ENCODE measurements at regions not wholly inside any gene's neighbourhood (a gene's known extent, or its start where the extent isn't known, plus 50 kb on each side); places are given as distances from the start of the nearest gene placed in this dataset.

GRCh38 chr6:50289366-50289765 lies 239.6 kb upstream of the DEFB112 start:
- Histone ChIP-seq H3K9me2 (replicated peaks; ENCODE audit: low read depth, low read length) (no peaks in the 10 kb centered on the region), H4K20me1 (ENCODE audit: insufficient read depth, low read length, poor library complexity, severe bottlenecking) (no peaks in the 10 kb centered on the region), H3K4me3 (ENCODE audit: low read length, poor library complexity, severe bottlenecking) (no peak overlapping the region), H3K9me3 (ENCODE audit: insufficient read depth, low read depth, low read length) (no peaks in the 10 kb centered on the region), H3F3A (ENCODE audit: low read depth) (no peaks in the 10 kb centered on the region), H3K79me2 (ENCODE audit: insufficient read depth, low read length) (no peaks in the 10 kb centered on the region), H3K9ac (ENCODE audit: low read depth, low read length, poor library complexity, severe bottlenecking) (no peak overlapping the region), H3K4me1 (ENCODE audit: insufficient read depth, low read length, poor library complexity, severe bottlenecking) (no peaks in the 10 kb centered on the region), H2AFZ (ENCODE audit: low read length) (no peak overlapping the region), H3K36me3 (ENCODE audit: insufficient read depth, low read length) (no peaks in the 10 kb centered on the region), H3K27me3 (ENCODE audit: insufficient read depth, low read length, poor library complexity, severe bottlenecking) (no peaks in the 10 kb centered on the region), H3K4me2 (ENCODE audit: low read depth, low read length, poor library complexity, severe bottlenecking) (no peak overlapping the region)
- TF ChIP-seq EZH2phosphoT487 (IDR thresholded peaks at IDR 0.05; ENCODE audit: borderline replicate concordance) (no peak), CTCF (conservative IDR thresholded peaks at IDR 0.05; ENCODE audit: low read length) (no peak)

- H3K9me3 ChIP-seq (ENCODE audit: insufficient read depth, low read depth, low read length), result no peaks in the 10 kb centered on the region
- no peak overlapping the region for H3K4me3 ChIP-seq (ENCODE audit: low read length, poor library complexity, severe bottlenecking)
These were observed 251.6 kb upstream of the DEFB112 start for GRCh38 chr6:50301307-50301706.

GRCh38 chr6:50305660-50306059 lies 255.9 kb upstream of the DEFB112 start:
- H3K79me2 ChIP-seq (ENCODE audit: insufficient read depth, low read length), result no peaks in the 10 kb centered on the region
- no peaks in the 10 kb centered on the region for H3F3A ChIP-seq (ENCODE audit: low read depth)
- no peaks in the 10 kb centered on the region for H3K36me3 ChIP-seq (ENCODE audit: insufficient read depth, low read length)
- no peaks in the 10 kb centered on the region for H4K20me1 ChIP-seq (ENCODE audit: insufficient read depth, low read length, poor library complexity, severe bottlenecking)
- H3K9me3 ChIP-seq (ENCODE audit: insufficient read depth, low read depth, low read length), result no peaks in the 10 kb centered on the region
- no peaks in the 10 kb centered on the region for H3K27me3 ChIP-seq (ENCODE audit: insufficient read depth, low read length, poor library complexity, severe bottlenecking)
- no peak overlapping the region for H3K4me3 ChIP-seq (ENCODE audit: low read length, poor library complexity, severe bottlenecking)
- H3K4me1 ChIP-seq (ENCODE audit: insufficient read depth, low read length, poor library complexity, severe bottlenecking), result no peaks in the 10 kb centered on the region
- H3K9ac ChIP-seq (ENCODE audit: low read depth, low read length, poor library complexity, severe bottlenecking), result no peak overlapping the region
- TF ChIP-seq CTCF (conservative IDR thresholded peaks at IDR 0.05; ENCODE audit: low read length) (no peak), EZH2phosphoT487 (IDR thresholded peaks at IDR 0.05; ENCODE audit: borderline replicate concordance) (no peak)
- no peak overlapping the region for H2AFZ ChIP-seq (ENCODE audit: low read length)
- H3K4me2 ChIP-seq (ENCODE audit: low read depth, low read length, poor library complexity, severe bottlenecking), result no peak overlapping the region
- H3K9me2 ChIP-seq (replicated peaks; ENCODE audit: low read depth, low read length), result no peaks in the 10 kb centered on the region

More at GRCh38 chr6:50301307-50301706, 251.6 kb upstream of the DEFB112 start:
- Histone ChIP-seq H3K4me2 (ENCODE audit: low read depth, low read length, poor library complexity, severe bottlenecking) (no peak overlapping the region), H3K36me3 (ENCODE audit: insufficient read depth, low read length) (no peaks in the 10 kb centered on the region), H3K9ac (ENCODE audit: low read depth, low read length, poor library complexity, severe bottlenecking) (no peak overlapping the region), H3K79me2 (ENCODE audit: insufficient read depth, low read length) (no peaks in the 10 kb centered on the region), H4K20me1 (ENCODE audit: insufficient read depth, low read length, poor library complexity, severe bottlenecking) (no peaks in the 10 kb centered on the region), H3K9me2 (replicated peaks; ENCODE audit: low read depth, low read length) (no peaks in the 10 kb centered on the region), H3K4me1 (ENCODE audit: insufficient read depth, low read length, poor library complexity, severe bottlenecking) (no peaks in the 10 kb centered on the region), H3K27me3 (ENCODE audit: insufficient read depth, low read length, poor library complexity, severe bottlenecking) (no peaks in the 10 kb centered on the region), H2AFZ (ENCODE audit: low read length) (no peak overlapping the region), H3F3A (ENCODE audit: low read depth) (no peaks in the 10 kb centered on the region)
- no peak for TF ChIP-seq CTCF (conservative IDR thresholded peaks at IDR 0.05; ENCODE audit: low read length)
- TF ChIP-seq EZH2phosphoT487 (IDR thresholded peaks at IDR 0.05; ENCODE audit: borderline replicate concordance), result no peak

All from Loucy (cell line).